ENCODE measurements at regions not wholly inside any gene's neighbourhood (a gene's known extent, or its start where the extent isn't known, plus 50 kb on each side); places are given as distances from the start of the nearest gene placed in this dataset.

- TF ChIP-seq FOXM1 (IDR thresholded peaks at IDR 0.05; ENCODE audit: borderline replicate concordance) (no peak), ZNF384 (IDR thresholded peaks at IDR 0.05) (no peak), LEF1 (IDR thresholded peaks at IDR 0.05; ENCODE audit: borderline replicate concordance) (no peak), FOXA1 (IDR thresholded peaks at IDR 0.05) (no peak), TARDBP (IDR thresholded peaks at IDR 0.05) (no peak)
- TF ChIP-seq, protein P1, sequence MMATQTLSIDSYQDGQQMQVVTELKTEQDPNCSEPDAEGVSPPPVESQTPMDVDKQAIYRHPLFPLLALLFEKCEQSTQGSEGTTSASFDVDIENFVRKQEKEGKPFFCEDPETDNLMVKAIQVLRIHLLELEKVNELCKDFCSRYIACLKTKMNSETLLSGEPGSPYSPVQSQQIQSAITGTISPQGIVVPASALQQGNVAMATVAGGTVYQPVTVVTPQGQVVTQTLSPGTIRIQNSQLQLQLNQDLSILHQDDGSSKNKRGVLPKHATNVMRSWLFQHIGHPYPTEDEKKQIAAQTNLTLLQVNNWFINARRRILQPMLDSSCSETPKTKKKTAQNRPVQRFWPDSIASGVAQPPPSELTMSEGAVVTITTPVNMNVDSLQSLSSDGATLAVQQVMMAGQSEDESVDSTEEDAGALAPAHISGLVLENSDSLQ (IDR thresholded peaks at IDR 0.05) = no peak
These were observed 180.5 kb upstream of the MPHOSPH6 start for GRCh38 chr16:82350560-82350959.

Measured in HEK293T (cell line).